ENCODE measurements at regions not wholly inside any gene's neighbourhood (a gene's known extent, or its start where the extent isn't known, plus 50 kb on each side); places are given as distances from the start of the nearest gene placed in this dataset.
"Not testable (repeated sequence)": the region's sequence is repeated elsewhere in the genome, so short reads cannot be mapped to it uniquely, and the experiment has no call there.

DNA sequence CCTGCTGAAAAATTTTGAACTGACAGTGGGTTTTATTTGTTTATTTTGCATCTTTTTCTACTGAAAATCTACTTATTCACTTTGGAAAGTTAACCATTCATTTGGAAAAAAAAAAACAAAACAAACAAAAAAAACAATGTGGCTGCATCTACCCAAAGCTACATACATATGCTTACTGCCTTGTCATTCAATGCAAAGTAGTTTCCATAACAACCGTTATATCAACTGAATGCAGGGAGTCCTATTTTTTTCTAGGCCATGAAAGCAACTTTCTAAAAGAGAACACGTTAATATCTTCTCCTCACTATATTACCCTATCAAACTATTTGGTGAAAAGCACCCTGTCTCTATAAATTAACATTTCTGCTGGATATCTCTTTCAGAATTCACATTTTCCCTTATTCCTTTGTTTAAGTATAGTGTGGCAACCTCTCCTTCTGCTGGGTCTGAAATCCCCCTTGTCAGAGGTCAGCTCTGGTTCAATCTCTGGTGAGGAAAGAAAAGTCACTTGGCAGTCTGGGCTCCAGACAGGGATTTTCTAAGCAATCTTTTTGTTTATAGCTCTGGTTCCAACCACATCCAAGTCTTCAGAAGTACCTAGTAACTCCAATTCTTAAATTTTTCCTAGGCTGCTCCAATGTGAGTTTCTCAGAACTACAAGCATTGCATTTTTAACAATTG, 528.4 kb upstream of the TOM1L1 start:
- H3K9ac ChIP-seq: no peak overlapping the region
- no peak overlapping the region for H3K4me2 ChIP-seq (ENCODE audit: low read length)
- H2AFZ ChIP-seq: no peak overlapping the region
- no peaks in the 10 kb centered on the region for H3K4me1 ChIP-seq
- H3K9me3 ChIP-seq (ENCODE audit: control insufficient read depth, low read length): no peaks in the 10 kb centered on the region
- TF ChIP-seq, protein P1, sequence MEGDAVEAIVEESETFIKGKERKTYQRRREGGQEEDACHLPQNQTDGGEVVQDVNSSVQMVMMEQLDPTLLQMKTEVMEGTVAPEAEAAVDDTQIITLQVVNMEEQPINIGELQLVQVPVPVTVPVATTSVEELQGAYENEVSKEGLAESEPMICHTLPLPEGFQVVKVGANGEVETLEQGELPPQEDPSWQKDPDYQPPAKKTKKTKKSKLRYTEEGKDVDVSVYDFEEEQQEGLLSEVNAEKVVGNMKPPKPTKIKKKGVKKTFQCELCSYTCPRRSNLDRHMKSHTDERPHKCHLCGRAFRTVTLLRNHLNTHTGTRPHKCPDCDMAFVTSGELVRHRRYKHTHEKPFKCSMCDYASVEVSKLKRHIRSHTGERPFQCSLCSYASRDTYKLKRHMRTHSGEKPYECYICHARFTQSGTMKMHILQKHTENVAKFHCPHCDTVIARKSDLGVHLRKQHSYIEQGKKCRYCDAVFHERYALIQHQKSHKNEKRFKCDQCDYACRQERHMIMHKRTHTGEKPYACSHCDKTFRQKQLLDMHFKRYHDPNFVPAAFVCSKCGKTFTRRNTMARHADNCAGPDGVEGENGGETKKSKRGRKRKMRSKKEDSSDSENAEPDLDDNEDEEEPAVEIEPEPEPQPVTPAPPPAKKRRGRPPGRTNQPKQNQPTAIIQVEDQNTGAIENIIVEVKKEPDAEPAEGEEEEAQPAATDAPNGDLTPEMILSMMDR (IDR thresholded peaks at IDR 0.05): no peak
- no peaks in the 10 kb centered on the region for H3K36me3 ChIP-seq (ENCODE audit: control insufficient read depth, insufficient read depth, low read length)
- H3K27me3 ChIP-seq (ENCODE audit: control insufficient read depth, insufficient read depth, low read length): no peaks in the 10 kb centered on the region
- H3K4me3 ChIP-seq (ENCODE audit: low read depth, low read length): no peak overlapping the region
- no peaks in the 10 kb centered on the region for H3K79me2 ChIP-seq
- H3K27ac ChIP-seq: no peak overlapping the region

DNA sequence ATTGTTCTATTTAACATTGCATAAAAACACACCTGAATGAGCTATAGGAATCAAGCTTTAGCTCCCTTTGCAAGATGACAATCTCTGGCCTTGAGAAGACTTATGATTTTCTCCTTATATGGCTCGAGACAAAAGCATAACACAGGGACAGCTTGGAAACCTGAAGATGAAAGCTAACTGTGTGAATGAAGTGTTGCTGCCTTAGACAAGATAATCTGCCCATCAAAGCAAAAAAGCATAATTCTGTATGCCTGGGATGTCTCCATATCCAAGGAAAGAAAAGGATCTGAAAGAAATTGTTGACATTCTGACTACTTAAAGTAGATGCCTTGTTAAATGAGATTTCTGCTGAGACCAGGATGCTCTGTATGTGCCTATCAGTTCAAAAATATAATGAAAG, 526.7 kb upstream of the TOM1L1 start:
- no peaks in the 10 kb centered on the region for H3K9me3 ChIP-seq (ENCODE audit: control insufficient read depth, low read length)
- no peak overlapping the region for H3K4me2 ChIP-seq (ENCODE audit: low read length)
- H3K27me3 ChIP-seq (ENCODE audit: control insufficient read depth, insufficient read depth, low read length): no peaks in the 10 kb centered on the region
- H3K79me2 ChIP-seq: no peaks in the 10 kb centered on the region
- no peak overlapping the region for H2AFZ ChIP-seq
- no peak overlapping the region for H3K27ac ChIP-seq
- TF ChIP-seq, protein P1 (IDR thresholded peaks at IDR 0.05): no peak
- H3K9ac ChIP-seq: no peak overlapping the region
- H3K4me3 ChIP-seq (ENCODE audit: low read depth, low read length): no peak overlapping the region
- H3K36me3 ChIP-seq (ENCODE audit: control insufficient read depth, insufficient read depth, low read length): no peaks in the 10 kb centered on the region
- H3K4me1 ChIP-seq: no peaks in the 10 kb centered on the region

DNA sequence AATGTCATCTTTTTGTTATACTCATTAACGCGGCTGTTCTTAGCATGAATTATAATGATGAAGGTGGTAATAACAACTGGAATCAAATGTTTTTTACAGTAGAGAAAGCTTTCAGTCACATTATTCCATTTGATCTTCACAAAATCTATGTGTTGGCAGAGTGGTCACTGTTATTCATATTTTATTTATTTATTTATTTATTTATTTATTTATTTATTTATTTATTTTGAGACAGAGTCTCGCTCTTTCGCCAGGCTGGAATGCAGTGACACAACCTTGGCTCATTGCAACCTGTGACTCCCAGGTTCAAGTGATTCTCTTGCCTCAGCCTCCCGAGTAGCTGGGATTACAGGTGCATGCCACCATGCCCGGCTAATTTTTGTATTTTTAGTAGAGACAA, 524.2 kb upstream of the TOM1L1 start:
- not testable (repeated sequence) for H3K79me2 ChIP-seq; H2AFZ ChIP-seq; H3K9ac ChIP-seq; H3K9me3 ChIP-seq (ENCODE audit: control insufficient read depth, low read length); H3K36me3 ChIP-seq (ENCODE audit: control insufficient read depth, insufficient read depth, low read length); H3K4me2 ChIP-seq (ENCODE audit: low read length); H3K27me3 ChIP-seq (ENCODE audit: control insufficient read depth, insufficient read depth, low read length); H3K4me3 ChIP-seq (ENCODE audit: low read depth, low read length); H3K4me1 ChIP-seq; H3K27ac ChIP-seq

DNA sequence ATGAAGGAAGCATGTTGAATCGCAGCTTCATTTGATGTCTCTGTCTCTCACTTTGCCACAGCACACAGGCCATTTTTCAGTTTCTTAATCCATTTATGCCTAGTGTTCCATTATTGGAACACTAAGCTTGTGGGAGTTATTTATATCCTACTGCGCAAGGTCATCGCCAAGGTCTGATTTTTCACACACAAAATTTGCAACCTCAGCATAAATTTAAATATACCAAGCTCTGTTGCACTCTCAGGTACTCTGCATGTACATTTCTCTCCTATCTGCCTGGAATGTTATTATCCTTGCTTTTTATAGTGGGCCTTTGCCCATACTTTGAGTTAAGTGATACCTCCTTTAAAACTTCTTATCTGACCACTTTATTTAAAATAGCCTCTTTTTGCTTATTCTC, 519.2 kb upstream of the TOM1L1 start:
- Histone ChIP-seq H3K9me3 (ENCODE audit: control insufficient read depth, low read length) (no peaks in the 10 kb centered on the region), H3K79me2 (no peaks in the 10 kb centered on the region), H3K36me3 (ENCODE audit: control insufficient read depth, insufficient read depth, low read length) (no peaks in the 10 kb centered on the region), H3K27me3 (ENCODE audit: control insufficient read depth, insufficient read depth, low read length) (no peaks in the 10 kb centered on the region), H3K27ac (no peak overlapping the region), H3K4me1 (no peaks in the 10 kb centered on the region), H2AFZ (no peak overlapping the region), H3K9ac (no peak overlapping the region), H3K4me2 (ENCODE audit: low read length) (no peak overlapping the region), H3K4me3 (ENCODE audit: low read depth, low read length) (no peak overlapping the region)
- TF ChIP-seq, protein P1 (IDR thresholded peaks at IDR 0.05): no peak

DNA sequence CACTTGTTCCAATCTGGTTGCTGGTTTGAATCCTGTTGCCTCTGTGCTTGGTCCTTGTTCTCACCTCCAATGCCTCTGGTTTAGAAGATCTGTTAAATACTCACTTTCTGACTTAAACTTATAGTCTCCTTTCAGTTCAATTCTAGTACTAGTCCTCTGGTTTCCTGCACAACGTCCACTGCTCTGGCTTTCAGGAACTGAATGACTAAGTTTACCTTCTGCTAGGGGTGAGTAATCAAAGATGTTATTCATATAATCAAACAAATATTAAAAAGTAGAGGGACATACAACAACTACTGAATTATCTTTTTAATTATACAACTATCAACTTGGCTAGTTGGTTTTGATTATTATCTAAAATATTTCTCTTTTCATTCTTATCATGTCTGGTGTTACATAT, 496.4 kb upstream of the TOM1L1 start:
- H2AFZ ChIP-seq: no peak overlapping the region
- H3K4me1 ChIP-seq: no peaks in the 10 kb centered on the region
- no peak overlapping the region for H3K27ac ChIP-seq
- no peaks in the 10 kb centered on the region for H3K9me3 ChIP-seq (ENCODE audit: control insufficient read depth, low read length)
- H3K9ac ChIP-seq: no peak overlapping the region
- no peak overlapping the region for H3K4me3 ChIP-seq (ENCODE audit: low read depth, low read length)
- H3K4me2 ChIP-seq (ENCODE audit: low read length): no peak overlapping the region
- TF ChIP-seq, protein P1 (IDR thresholded peaks at IDR 0.05): no peak
- no peaks in the 10 kb centered on the region for H3K27me3 ChIP-seq (ENCODE audit: control insufficient read depth, insufficient read depth, low read length)
- no peaks in the 10 kb centered on the region for H3K79me2 ChIP-seq
- H3K36me3 ChIP-seq (ENCODE audit: control insufficient read depth, insufficient read depth, low read length): no peaks in the 10 kb centered on the region

Measured in parathyroid adenoma (tissue), 2 donors.